AG09309 (cell line): ENCODE measurements at regions not wholly inside any gene's neighbourhood (a gene's known extent, or its start where the extent isn't known, plus 50 kb on each side); places are given as distances from the start of the nearest gene placed in this dataset.

Source experiments
- DNase-seq: peaks from one replicate; pipeline ENCODE4 v3.0.0-alpha.2; 2010; ENCODE audit warnings: low read depth
- H3K4me3 ChIP-seq: 2 replicates; pipeline ENCODE4 v1.5.1; 2011; ENCODE audit warnings: mild to moderate bottlenecking, low read depth, low read length, moderate library complexity; ENCODE audit not compliant: control insufficient read depth
- CTCF ChIP-seq: IDR thresholded peaks from 2 replicates; pipeline ENCODE4 v1.5.1; 2011; ENCODE audit warnings: mild to moderate bottlenecking, low read depth, low read length, inconsistent platforms; ENCODE audit not compliant: insufficient read depth, control insufficient read depth; ENCODE audit errors: missing control alignments

- DNase-seq = no peak
- no peak overlapping the region for H3K4me3 ChIP-seq
- no peak for TF ChIP-seq CTCF
These were observed 394.5 kb downstream of the RERGL start for GRCh38 chr12:17695495-17695894.

DNA sequence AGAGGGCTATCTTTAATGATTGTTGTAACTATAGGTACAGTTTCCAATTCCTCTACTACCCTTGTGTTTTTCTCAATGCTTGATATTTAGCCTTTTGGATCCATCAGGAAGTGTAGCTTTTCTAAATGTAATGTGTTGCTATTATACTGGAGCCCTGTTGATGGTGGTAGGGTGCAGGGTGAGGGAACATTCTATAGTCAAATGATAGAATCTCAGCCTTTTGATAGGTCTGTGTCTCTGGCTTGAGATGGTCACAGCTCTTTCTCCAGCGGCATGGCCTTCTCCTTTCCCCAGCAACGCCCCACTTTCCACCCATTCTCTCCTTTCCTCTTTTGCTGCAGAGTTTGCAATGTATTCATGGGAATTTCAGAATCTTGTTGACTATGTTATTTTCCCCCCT, 398.6 kb downstream of the RERGL start:
- no peak for DNase-seq
- no peak for TF ChIP-seq CTCF
- no peak overlapping the region for H3K4me3 ChIP-seq

GRCh38 chr12:17680220-17680619, 409.8 kb downstream of the RERGL start:
- TF ChIP-seq CTCF = no peak
- no peak for DNase-seq
- H3K4me3 ChIP-seq = no peak overlapping the region

GRCh38 chr12:17666641-17667324, 423.2 kb downstream of the RERGL start:
- no peak for TF ChIP-seq CTCF
- H3K4me3 ChIP-seq = no peak overlapping the region
- no peak for DNase-seq

DNA sequence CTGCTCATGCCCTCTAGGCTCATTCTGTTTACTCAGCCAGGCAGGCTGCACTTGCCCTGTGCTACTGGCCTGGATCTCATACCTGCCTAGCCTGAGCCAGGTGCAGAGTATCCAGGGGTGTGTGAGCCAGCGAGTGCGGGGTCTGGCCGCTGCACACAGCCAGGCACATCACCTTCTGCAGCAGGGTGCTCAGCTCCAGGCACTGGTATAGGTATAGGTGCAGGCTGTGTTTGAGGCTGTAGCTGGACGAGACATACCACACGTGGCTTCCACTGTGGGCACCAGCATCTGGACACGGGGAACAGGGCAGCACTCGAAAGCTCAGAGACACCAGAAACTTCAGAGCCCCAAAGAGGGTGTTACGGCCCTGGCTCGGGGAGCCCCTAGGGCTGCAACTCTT, 424.2 kb downstream of the RERGL start:
- no peak for TF ChIP-seq CTCF
- DNase-seq = no peak
- no peak overlapping the region for H3K4me3 ChIP-seq

DNA sequence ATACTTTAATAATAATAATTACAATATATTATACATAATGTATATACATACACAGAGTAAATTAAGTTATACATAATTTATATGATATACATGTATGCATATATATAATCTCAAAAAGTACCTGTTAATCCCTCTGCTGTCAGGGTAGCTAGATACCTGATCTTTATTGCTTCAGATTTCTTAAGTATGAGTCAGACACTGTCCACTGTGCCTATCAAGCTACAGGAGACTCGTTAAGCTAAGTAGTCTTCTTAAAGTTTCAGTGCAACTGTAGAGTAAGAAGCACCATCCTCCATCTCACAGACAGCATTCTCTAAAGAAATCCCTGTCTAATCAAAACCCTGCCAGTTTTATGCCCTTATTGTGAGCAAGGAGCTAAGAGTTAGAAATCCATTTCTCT, 428.7 kb downstream of the RERGL start:
- DNase-seq = no peak
- no peak overlapping the region for H3K4me3 ChIP-seq
- no peak for TF ChIP-seq CTCF
